GM23338 (cell line): ENCODE measurements at regions not wholly inside any gene's neighbourhood (a gene's known extent, or its start where the extent isn't known, plus 50 kb on each side); places are given as distances from the start of the nearest gene placed in this dataset.

Experiments
- EZH2phosphoT487 ChIP-seq: fragments of 200-600 bp; sonication (generic); IDR thresholded peaks from one replicate; pipeline ENCODE4 v1.8.1; 2018; ENCODE audit warnings: antibody characterized with exemption; ENCODE audit not compliant: unreplicated experiment
- JUNB ChIP-seq: IDR thresholded peaks from one replicate; pipeline ENCODE4 v1.6.1; 2016; ENCODE audit warnings: antibody characterized with exemption; ENCODE audit not compliant: unreplicated experiment
- POLR2AphosphoS5 ChIP-seq: IDR thresholded peaks from 2 replicates; pipeline ENCODE4 v1.6.1; 2016; ENCODE audit warnings: antibody characterized with exemption, low read depth
- TF ChIP-seq, protein P1 (sequence below), 2 experiments: fragments of 200-600 bp in 1 of 2; sonication (generic) in 1 of 2; conservative IDR thresholded peaks; 2 replicates each; pipeline versions ENCODE4 v1.5.1 to v1.6.1; 2016 to 2017; ENCODE audit warnings: antibody characterized with exemption in 2 of 2, low read depth in 2 of 2, mild to moderate bottlenecking in 2 of 2, moderate library complexity in 1 of 2

DNA sequence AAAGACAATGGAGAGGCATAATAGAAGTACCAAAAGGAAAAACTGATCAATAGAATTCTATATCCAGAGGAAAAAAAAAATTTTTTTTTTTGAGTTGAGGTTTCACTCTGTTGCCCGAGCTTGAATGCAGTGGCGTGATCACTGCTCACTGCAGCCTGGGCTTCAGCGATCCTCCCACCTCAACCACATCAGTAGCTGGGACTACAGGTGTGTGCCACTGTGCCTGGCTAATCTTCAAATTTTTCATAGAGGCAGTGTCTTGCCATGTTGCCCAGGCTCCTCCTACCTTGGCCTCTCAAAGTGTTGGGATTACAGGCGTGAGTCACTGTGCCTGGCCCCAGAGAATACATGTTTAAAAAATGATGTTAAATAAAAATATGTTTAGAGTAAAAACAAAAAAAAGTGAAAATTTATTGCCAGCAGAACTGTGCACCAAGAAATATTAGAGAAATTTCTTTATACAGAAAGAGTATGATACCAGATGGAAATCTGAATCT, 154.3 kb upstream of the ZBTB20 start:
- TF ChIP-seq, protein P1, sequence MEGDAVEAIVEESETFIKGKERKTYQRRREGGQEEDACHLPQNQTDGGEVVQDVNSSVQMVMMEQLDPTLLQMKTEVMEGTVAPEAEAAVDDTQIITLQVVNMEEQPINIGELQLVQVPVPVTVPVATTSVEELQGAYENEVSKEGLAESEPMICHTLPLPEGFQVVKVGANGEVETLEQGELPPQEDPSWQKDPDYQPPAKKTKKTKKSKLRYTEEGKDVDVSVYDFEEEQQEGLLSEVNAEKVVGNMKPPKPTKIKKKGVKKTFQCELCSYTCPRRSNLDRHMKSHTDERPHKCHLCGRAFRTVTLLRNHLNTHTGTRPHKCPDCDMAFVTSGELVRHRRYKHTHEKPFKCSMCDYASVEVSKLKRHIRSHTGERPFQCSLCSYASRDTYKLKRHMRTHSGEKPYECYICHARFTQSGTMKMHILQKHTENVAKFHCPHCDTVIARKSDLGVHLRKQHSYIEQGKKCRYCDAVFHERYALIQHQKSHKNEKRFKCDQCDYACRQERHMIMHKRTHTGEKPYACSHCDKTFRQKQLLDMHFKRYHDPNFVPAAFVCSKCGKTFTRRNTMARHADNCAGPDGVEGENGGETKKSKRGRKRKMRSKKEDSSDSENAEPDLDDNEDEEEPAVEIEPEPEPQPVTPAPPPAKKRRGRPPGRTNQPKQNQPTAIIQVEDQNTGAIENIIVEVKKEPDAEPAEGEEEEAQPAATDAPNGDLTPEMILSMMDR (conservative IDR thresholded peaks at IDR 0.05; ENCODE audit: low read depth in 2 of 2), result no peak
- TF ChIP-seq POLR2AphosphoS5, result no peak
- TF ChIP-seq JUNB, result no peak
- TF ChIP-seq EZH2phosphoT487, result no peak
